Gastrocnemius medialis (tissue), 4 donors: ENCODE measurements at regions not wholly inside any gene's neighbourhood (a gene's known extent, or its start where the extent isn't known, plus 50 kb on each side); places are given as distances from the start of the nearest gene placed in this dataset.

Experiments
- ATAC-seq, 2 donors: fragments of 150-250 bp; one replicate each; pipeline ENCODE4 v1.9.1; 2016
- DNase-seq, 2 donors: peaks; one replicate each; pipeline ENCODE4 v3.0.0-alpha.2; 2019
- H3K27ac ChIP-seq, 4 donors: fragments of 200-600 bp; sonication (generic); 1 replicate in 1 of 4; 2 replicates in 3 of 4; pipeline ENCODE4 v1.5.1; 2016 to 2018; ENCODE audit warnings: mild to moderate bottlenecking in 2 of 4, moderate library complexity in 1 of 4
- H3K27me3 ChIP-seq, 3 donors: fragments of 200-600 bp; sonication (generic) in 2 of 3; 1 replicate in 1 of 3; 2 replicates in 2 of 3; pipeline versions ENCODE4 v1.5.1 to v1.6.0; 2016 to 2019; ENCODE audit warnings: mild to moderate bottlenecking in 1 of 3, moderate library complexity in 1 of 3
- H3K36me3 ChIP-seq, 2 donors: fragments of 200-600 bp; sonication (generic) in 1 of 2; one replicate each; pipeline ENCODE4 v1.5.1; 2017 to 2018
- H3K4me1 ChIP-seq, 2 donors: fragments of 200-600 bp; sonication (generic) in 1 of 2; one replicate each; pipeline ENCODE4 v1.5.1; 2016 to 2017; ENCODE audit warnings: mild to moderate bottlenecking in 2 of 2
- H3K4me3 ChIP-seq, 4 donors: fragments of 200-600 bp; sonication (generic) in 3 of 4; 1 replicate in 1 of 4; 2 replicates in 3 of 4; pipeline ENCODE4 v1.5.1; 2016 to 2019; ENCODE audit warnings: mild to moderate bottlenecking in 2 of 4
- H3K9me3 ChIP-seq, 3 donors: fragments of 200-600 bp; sonication (generic) in 2 of 3; 1 replicate in 1 of 3; 2 replicates in 2 of 3; pipeline ENCODE4 v1.5.1; 2016 to 2019
- POLR2A ChIP-seq, 2 donors: fragments of 450-650 bp; IDR thresholded peaks; one replicate each; pipeline ENCODE4 v1.6.1; 2017; ENCODE audit warnings: antibody characterized with exemption in 2 of 2, mild to moderate bottlenecking in 2 of 2, moderate library complexity in 2 of 2
- in situ Hi-C, 4 donors: fragments of 200-750 bp; cut with MboI; loops; one replicate each; pipeline versions ENCODE4 v1.15.0 to v1.8.0; 2017; ENCODE audit warnings: low sequenced_read_pairs in 4 of 4
- intact Hi-C: fragments of 100-400 bp; cut with DNase I; formaldehyde crosslinking; loops from one replicate; pipeline ENCODE4 v1.15.1; 2023; ENCODE audit warnings: low total_unique reads
- TF ChIP-seq, protein P1 (sequence below), 5 experiments: fragments of 450-650 bp in 3 of 5; fragments of 200-600 bp in 2 of 5; sonication (generic) in 2 of 5; IDR thresholded peaks in 4 of 5; conservative IDR thresholded peaks in 1 of 5; 1 replicate in 4 of 5; 2 replicates in 1 of 5; pipeline ENCODE4 v1.5.1; 2016 to 2019; ENCODE audit warnings: antibody characterized with exemption in 5 of 5, mild to moderate bottlenecking in 3 of 5, moderate library complexity in 3 of 5

DNA sequence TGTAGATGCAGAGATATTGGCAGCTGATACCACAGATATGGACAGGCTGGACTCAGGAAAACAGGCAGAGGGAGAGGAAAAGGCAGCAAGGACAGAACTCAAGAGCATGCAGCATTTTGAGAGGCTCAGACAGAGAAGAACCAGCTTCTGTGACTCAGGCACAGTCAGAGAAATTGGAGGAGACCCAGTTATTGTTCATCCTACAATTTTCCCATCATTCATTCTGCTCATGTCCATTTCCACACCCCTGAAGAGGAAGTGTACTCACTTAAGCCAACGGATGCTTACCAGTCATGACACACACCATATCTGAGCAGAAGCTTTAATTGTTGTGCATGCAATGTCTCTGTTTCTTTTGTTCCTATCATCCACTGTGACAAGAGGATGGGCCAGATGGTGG, 359.8 kb upstream of the HTR2A start:
- intact Hi-C loops (no loop called here), in situ Hi-C loops (no loop called here)
- TF ChIP-seq POLR2A (IDR thresholded peaks at IDR 0.05): no peak
- TF ChIP-seq, protein P1, sequence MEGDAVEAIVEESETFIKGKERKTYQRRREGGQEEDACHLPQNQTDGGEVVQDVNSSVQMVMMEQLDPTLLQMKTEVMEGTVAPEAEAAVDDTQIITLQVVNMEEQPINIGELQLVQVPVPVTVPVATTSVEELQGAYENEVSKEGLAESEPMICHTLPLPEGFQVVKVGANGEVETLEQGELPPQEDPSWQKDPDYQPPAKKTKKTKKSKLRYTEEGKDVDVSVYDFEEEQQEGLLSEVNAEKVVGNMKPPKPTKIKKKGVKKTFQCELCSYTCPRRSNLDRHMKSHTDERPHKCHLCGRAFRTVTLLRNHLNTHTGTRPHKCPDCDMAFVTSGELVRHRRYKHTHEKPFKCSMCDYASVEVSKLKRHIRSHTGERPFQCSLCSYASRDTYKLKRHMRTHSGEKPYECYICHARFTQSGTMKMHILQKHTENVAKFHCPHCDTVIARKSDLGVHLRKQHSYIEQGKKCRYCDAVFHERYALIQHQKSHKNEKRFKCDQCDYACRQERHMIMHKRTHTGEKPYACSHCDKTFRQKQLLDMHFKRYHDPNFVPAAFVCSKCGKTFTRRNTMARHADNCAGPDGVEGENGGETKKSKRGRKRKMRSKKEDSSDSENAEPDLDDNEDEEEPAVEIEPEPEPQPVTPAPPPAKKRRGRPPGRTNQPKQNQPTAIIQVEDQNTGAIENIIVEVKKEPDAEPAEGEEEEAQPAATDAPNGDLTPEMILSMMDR (IDR thresholded peaks at IDR 0.05 in 4 of 5, conservative IDR thresholded peaks at IDR 0.05 in 1 of 5): no peak
- Histone ChIP-seq H3K27ac (no peak overlapping the region), H3K9me3 (no peaks in the 10 kb centered on the region), H3K4me1 (no peaks in the 10 kb centered on the region), H3K36me3 (no peaks in the 10 kb centered on the region), H3K27me3 (no peaks in the 10 kb centered on the region), H3K4me3 (no peak overlapping the region)
- no peak for ATAC-seq
- DNase-seq: no peak

DNA sequence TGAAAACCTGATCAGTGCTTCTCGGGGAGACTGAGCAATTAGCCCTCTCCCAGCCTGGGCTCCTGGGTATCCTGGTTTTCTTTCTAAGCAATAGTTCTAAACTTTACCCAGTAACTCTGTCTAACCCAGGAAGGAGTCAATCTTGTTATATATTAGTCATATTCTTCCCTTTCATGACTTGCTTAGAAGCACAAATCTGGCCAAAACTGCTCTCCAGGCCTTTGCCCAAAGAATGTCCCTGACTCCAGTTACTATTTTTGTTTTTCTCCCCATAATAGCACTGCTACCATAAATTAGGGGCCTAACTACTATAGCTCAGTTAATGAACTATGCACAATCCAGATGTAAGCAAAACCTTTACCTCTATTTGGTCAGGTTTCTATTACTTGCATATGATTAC, 355.8 kb upstream of the HTR2A start:
- no peaks in the 10 kb centered on the region for H3K9me3 ChIP-seq
- in situ Hi-C loops (no loop called here), intact Hi-C loops (no loop called here)
- ATAC-seq (no peak), DNase-seq (no peak)
- H3K27ac ChIP-seq: no peak overlapping the region
- H3K27me3 ChIP-seq: no peaks in the 10 kb centered on the region
- H3K4me3 ChIP-seq: no peak overlapping the region
- H3K4me1 ChIP-seq: no peaks in the 10 kb centered on the region
- H3K36me3 ChIP-seq: no peaks in the 10 kb centered on the region
- no peak for TF ChIP-seq POLR2A (IDR thresholded peaks at IDR 0.05)
- TF ChIP-seq, protein P1 (IDR thresholded peaks at IDR 0.05 in 4 of 5, conservative IDR thresholded peaks at IDR 0.05 in 1 of 5): no peak

DNA sequence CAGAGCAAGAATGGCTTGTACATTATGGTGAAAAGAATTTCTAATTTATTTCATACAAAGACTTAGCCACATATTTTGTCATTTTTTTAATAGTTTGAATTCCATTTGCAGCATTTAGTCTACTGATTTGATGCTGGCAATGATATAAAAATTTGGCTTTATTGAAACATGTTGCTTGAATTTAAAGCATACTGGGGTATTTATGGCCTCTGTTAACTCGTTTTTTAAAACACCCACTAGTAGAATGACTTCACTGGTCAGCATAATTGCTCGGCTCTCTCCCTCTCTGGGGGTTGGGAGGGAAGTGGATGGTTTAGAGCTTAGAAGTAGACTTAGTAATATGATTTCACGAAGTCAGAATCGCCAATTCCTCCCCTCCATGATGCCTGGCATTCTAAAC, 354.9 kb upstream of the HTR2A start:
- no peaks in the 10 kb centered on the region for H3K9me3 ChIP-seq
- no peak overlapping the region for H3K4me3 ChIP-seq
- H3K27me3 ChIP-seq: no peaks in the 10 kb centered on the region
- intact Hi-C loops: no loop called here
- no peaks in the 10 kb centered on the region for H3K4me1 ChIP-seq
- no peak overlapping the region for H3K27ac ChIP-seq
- DNase-seq: no peak
- no peak for ATAC-seq
- H3K36me3 ChIP-seq: no peaks in the 10 kb centered on the region
- in situ Hi-C loops: no loop called here
- TF ChIP-seq POLR2A (IDR thresholded peaks at IDR 0.05): no peak
- TF ChIP-seq, protein P1 (IDR thresholded peaks at IDR 0.05 in 4 of 5, conservative IDR thresholded peaks at IDR 0.05 in 1 of 5): no peak

DNA sequence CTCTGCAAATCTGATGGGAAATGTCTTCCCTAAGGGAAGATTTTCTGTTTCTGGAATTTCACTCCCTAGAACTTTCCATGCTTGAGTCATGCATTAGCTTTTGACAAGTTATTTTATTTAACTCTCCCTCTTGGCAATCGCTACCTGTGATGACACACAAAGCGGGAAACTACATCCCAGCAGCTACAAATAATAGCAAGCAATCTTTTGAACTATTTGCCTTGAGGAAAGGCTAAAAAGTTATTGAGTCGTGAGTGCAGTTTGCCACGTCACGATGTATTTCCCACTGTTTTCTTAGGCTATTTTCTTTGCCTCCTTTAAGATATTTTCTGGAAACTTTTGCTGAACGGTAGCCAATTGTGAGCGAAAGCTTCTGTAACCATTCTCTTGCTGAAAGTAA, 353.3 kb upstream of the HTR2A start:
- in situ Hi-C loops (no loop called here), intact Hi-C loops (no loop called here)
- Histone ChIP-seq H3K4me3 (no peak overlapping the region), H3K36me3 (no peaks in the 10 kb centered on the region), H3K27me3 (no peaks in the 10 kb centered on the region), H3K9me3 (no peaks in the 10 kb centered on the region), H3K4me1 (no peaks in the 10 kb centered on the region), H3K27ac (no peak overlapping the region)
- DNase-seq: no peak
- no peak for ATAC-seq
- TF ChIP-seq POLR2A (IDR thresholded peaks at IDR 0.05): no peak
- TF ChIP-seq, protein P1 (IDR thresholded peaks at IDR 0.05 in 4 of 5, conservative IDR thresholded peaks at IDR 0.05 in 1 of 5): no peak

DNA sequence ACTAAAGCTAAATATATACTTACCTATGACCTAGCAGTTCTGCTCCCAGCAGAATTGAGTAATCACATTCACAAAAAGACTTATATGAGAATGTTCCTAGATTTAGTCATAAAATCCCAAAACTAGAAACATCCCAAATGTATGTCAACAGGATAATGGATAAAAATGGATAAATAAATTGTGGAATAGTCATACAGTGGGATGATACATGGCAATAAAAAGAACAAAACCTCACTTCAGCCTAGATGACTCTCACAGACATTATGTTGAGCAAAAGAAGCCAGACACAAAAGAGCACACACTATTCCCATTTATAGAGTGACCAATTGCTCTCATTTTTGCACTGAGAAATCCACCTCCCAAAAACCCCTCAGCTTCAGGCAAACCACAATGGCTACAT, 352.4 kb upstream of the HTR2A start:
- Histone ChIP-seq H3K4me3 (no peak overlapping the region), H3K27me3 (no peaks in the 10 kb centered on the region), H3K4me1 (no peaks in the 10 kb centered on the region), H3K27ac (no peak overlapping the region), H3K9me3 (no peaks in the 10 kb centered on the region), H3K36me3 (no peaks in the 10 kb centered on the region)
- DNase-seq (no peak), ATAC-seq (no peak)
- TF ChIP-seq POLR2A (IDR thresholded peaks at IDR 0.05): no peak
- TF ChIP-seq, protein P1 (IDR thresholded peaks at IDR 0.05 in 4 of 5, conservative IDR thresholded peaks at IDR 0.05 in 1 of 5): no peak
- in situ Hi-C loops (no loop called here), intact Hi-C loops (no loop called here)
